CD8-positive, alpha-beta memory T cell (primary cell): ENCODE measurements at regions not wholly inside any gene's neighbourhood (a gene's known extent, or its start where the extent isn't known, plus 50 kb on each side); places are given as distances from the start of the nearest gene placed in this dataset.

Source experiments
- CTCF ChIA-PET: fragments of 350-600 bp; sonication (Branson Sonifier 250); formaldehyde crosslinking; loops from one replicate; lab custom pipeline; 2021; ENCODE audit warnings: antibody characterized with exemption; lab: Charles Lee
- POLR2A ChIA-PET: fragments of 350-600 bp; sonication (Branson Sonifier 250); formaldehyde crosslinking; loops from one replicate; lab custom pipeline; 2021; ENCODE audit warnings: antibody characterized with exemption; lab: Charles Lee
- DNase-seq, 5 donors: peaks; one replicate each; pipeline versions ENCODE4 v3.0.0 to v3.0.0-alpha.2; 2020 to 2022; ENCODE audit warnings: mixed read lengths in 1 of 5
- H3K27ac ChIP-seq: one replicate; pipeline ENCODE4 v1.7.0; 2013; ENCODE audit warnings: low read depth, mild to moderate bottlenecking, low read length, moderate library complexity
- H3K27me3 ChIP-seq: 2 replicates; pipeline ENCODE4 v1.7.0; 2013; ENCODE audit warnings: low read length, mild to moderate bottlenecking; ENCODE audit not compliant: insufficient read depth, poor library complexity, severe bottlenecking
- H3K36me3 ChIP-seq: 2 replicates; pipeline ENCODE4 v1.7.0; 2013; ENCODE audit warnings: mild to moderate bottlenecking, low read length, moderate library complexity; ENCODE audit not compliant: insufficient read depth
- H3K4me1 ChIP-seq: 2 replicates; pipeline ENCODE4 v1.7.0; 2013; ENCODE audit warnings: mild to moderate bottlenecking, low read length, moderate library complexity; ENCODE audit not compliant: insufficient read depth
- H3K4me3 ChIP-seq: 2 replicates; pipeline ENCODE4 v1.7.0; 2013; ENCODE audit warnings: mild to moderate bottlenecking, low read length
- H3K9me3 ChIP-seq: 2 replicates; pipeline ENCODE4 v1.7.0; 2013; ENCODE audit warnings: mild to moderate bottlenecking, low read length
- H3K27ac Mint-ChIP-seq, 8 donors: one replicate each; pipeline ENCODE4 v1.8.0; 2020 to 2021; ENCODE audit warnings: mixed read lengths in 8 of 8, mild to moderate bottlenecking in 6 of 8, inconsistent platforms in 3 of 8, moderate library complexity in 3 of 8
- H3K27me3 Mint-ChIP-seq, 2 donors: one replicate each; pipeline ENCODE4 v1.8.0; 2020 to 2021; ENCODE audit warnings: mixed read lengths in 2 of 2, mild to moderate bottlenecking in 1 of 2, moderate library complexity in 1 of 2
- H3K36me3 Mint-ChIP-seq, 3 donors: one replicate each; pipeline ENCODE4 v1.8.0; 2020 to 2021; ENCODE audit warnings: mixed read lengths in 3 of 3, inconsistent platforms in 1 of 3, mild to moderate bottlenecking in 1 of 3
- H3K4me1 Mint-ChIP-seq, 3 donors: one replicate each; pipeline ENCODE4 v1.8.0; 2020 to 2021; ENCODE audit warnings: mixed read lengths in 3 of 3, inconsistent platforms in 1 of 3, mild to moderate bottlenecking in 1 of 3
- H3K4me3 Mint-ChIP-seq, 7 donors: one replicate each; pipeline ENCODE4 v1.8.0; 2020 to 2021; ENCODE audit warnings: mixed read lengths in 7 of 7, mild to moderate bottlenecking in 6 of 7, moderate library complexity in 4 of 7, inconsistent platforms in 2 of 7
- H3K9me3 Mint-ChIP-seq, 5 donors: one replicate each; pipeline ENCODE4 v1.8.0; 2020 to 2022; ENCODE audit warnings: mixed read lengths in 5 of 5, mild to moderate bottlenecking in 3 of 5, moderate library complexity in 2 of 5, inconsistent platforms in 1 of 5

- ChIA-PET POLR2A (no interaction called here), CTCF (interaction anchor here (1.2 to 4.4 kb wide), 3 partner anchors 18 to 398 kb away, joined by 5 to 34 read pairs (median 5); partner anchors contain the start of gene NFIL3)
- H3K36me3 ChIP-seq: no peaks in the 10 kb centered on the region
- DNase-seq: no peak
- Mint-ChIP-seq H3K36me3 (no peaks in the 10 kb centered on the region), H3K4me1 (peaks cover 15 to 19% (median 19%) of the 10 kb centered on the region in 3 donors), H3K27ac (peak overlapping the region in 1 of 8 donors; percentile 59), H3K4me3 (peak overlapping the region in 1 of 7 donors; percentile 4), H3K27me3 (peaks cover 8 to 11% of the 10 kb centered on the region in 2 donors), H3K9me3 (no peaks in the 10 kb centered on the region)
- peaks cover 11% of the 10 kb centered on the region for H3K4me1 ChIP-seq
- no peaks in the 10 kb centered on the region for H3K27me3 ChIP-seq
- H3K27ac ChIP-seq: no peak overlapping the region
- no peaks in the 10 kb centered on the region for H3K9me3 ChIP-seq
- H3K4me3 ChIP-seq: no peak overlapping the region
Observed at GRCh38 chr9:91034976-91035824, 233.6 kb downstream of the SYK start.

GRCh38 chr9:91035825-91036208, 234.2 kb downstream of the SYK start:
- H3K27ac ChIP-seq: no peak overlapping the region
- CTCF ChIA-PET: interaction anchor here (4.4 kb wide), 1 partner anchor 390 kb away, joined by 34 read pairs; the partner anchor contains the start of gene NFIL3

DNA sequence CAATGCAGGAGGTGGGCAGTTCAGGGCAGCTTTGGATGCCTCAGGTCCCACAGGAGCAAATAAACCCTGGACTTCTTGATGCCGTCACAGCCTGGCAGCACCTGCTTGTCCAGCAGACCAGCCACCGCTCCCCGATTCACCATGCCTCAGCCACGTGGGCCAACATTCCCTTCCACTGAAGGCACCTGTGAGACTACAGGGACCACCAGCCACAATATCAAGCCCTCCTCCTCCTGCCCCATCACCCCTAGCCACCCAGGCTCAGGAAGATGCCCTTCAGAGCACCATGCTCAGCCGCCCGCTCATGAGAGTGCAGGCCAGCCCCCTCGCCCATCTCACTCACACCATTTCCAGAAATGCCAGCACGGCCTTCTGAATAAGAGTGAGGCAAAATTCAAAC, 234.7 kb downstream of the SYK start:
- Mint-ChIP-seq H3K4me1 (peaks cover 19 to 23% (median 19%) of the 10 kb centered on the region in 3 donors), H3K36me3 (no peaks in the 10 kb centered on the region), H3K4me3 (no peak overlapping the region), H3K27me3 (peaks cover 9 to 11% of the 10 kb centered on the region in 2 donors), H3K27ac (no peak overlapping the region), H3K9me3 (no peaks in the 10 kb centered on the region)
- DNase-seq: no peak
- Histone ChIP-seq H3K4me1 (peaks cover 11% of the 10 kb centered on the region), H3K4me3 (no peak overlapping the region), H3K27me3 (no peaks in the 10 kb centered on the region), H3K27ac (no peak overlapping the region), H3K9me3 (no peaks in the 10 kb centered on the region), H3K36me3 (no peaks in the 10 kb centered on the region)
- POLR2A ChIA-PET: interaction anchor here (0.5 kb wide), 1 partner anchor 393 kb away, joined by 5 read pairs; no protein-coding TSS in a partner anchor
- CTCF ChIA-PET: interaction anchor here (1.2 to 4.4 kb wide), 9 partner anchors 20 to 691 kb away, joined by 3 to 34 read pairs (median 4); partner anchors contain the start of gene NFIL3

More at GRCh38 chr9:91035825-91036208, 234.2 kb downstream of the SYK start:
- H3K4me1 ChIP-seq: peaks cover 11% of the 10 kb centered on the region
- H3K36me3 Mint-ChIP-seq: no peaks in the 10 kb centered on the region
- peak overlapping the region in 1 of 7 donors; percentile 4 for H3K4me3 Mint-ChIP-seq
- DNase-seq: no peak
- H3K27me3 Mint-ChIP-seq: peaks cover 11% of the 10 kb centered on the region in 2 donors
- H3K9me3 Mint-ChIP-seq: no peaks in the 10 kb centered on the region
- H3K36me3 ChIP-seq: no peaks in the 10 kb centered on the region
- H3K27ac Mint-ChIP-seq: peak overlapping the region in 1 of 8 donors; percentile 59
- peaks cover 19 to 23% (median 19%) of the 10 kb centered on the region in 3 donors for H3K4me1 Mint-ChIP-seq
- POLR2A ChIA-PET: interaction anchor here (0.5 kb wide), 1 partner anchor 394 kb away, joined by 5 read pairs; no protein-coding TSS in a partner anchor
- H3K4me3 ChIP-seq: no peak overlapping the region
- no peaks in the 10 kb centered on the region for H3K27me3 ChIP-seq
- no peaks in the 10 kb centered on the region for H3K9me3 ChIP-seq

DNA sequence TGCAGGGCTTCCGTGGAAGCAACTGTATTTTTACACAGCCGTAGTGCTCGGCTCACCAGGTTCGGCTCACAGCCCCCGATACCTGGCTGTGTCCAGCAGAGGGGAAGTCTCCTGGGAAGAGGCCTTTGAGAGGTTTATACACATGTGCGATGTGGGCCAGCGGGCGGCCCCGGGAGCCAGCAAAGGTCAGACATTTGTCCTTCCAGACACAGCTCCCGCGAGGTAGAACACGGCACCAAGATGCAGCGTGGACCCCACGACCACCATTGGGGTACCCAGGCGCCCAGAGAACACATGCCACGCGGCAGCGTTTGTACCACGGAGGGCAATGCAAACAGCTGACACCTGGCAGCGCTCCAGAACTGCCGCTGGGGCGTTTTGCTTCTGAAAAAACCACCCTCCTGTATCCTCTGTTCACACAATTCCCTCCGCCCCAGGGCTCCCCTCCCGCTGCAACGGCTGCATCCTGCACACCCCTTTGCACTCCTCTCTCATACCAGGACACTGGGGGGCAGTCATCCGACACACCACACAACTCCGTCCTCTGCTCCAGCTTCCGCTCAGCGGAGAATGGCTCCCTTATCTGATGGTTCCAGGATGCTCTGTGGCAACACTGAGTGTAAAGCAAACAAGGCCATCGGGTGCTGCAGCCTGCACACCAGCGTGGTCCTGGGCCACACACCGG, 235.3 kb downstream of the SYK start:
- no peak overlapping the region for H3K27ac ChIP-seq
- ChIA-PET CTCF (interaction anchor here (0.7 to 2.4 kb wide), 11 partner anchors 19 to 690 kb away, joined by 3 to 24 read pairs (median 4); no protein-coding TSS in a partner anchor), POLR2A (no interaction called here)
- H3K4me1 ChIP-seq: peaks cover 11% of the 10 kb centered on the region
- H3K36me3 ChIP-seq: no peaks in the 10 kb centered on the region
- H3K27me3 Mint-ChIP-seq: peaks cover 8 to 9% of the 10 kb centered on the region in 2 donors
- no peak overlapping the region for H3K4me3 ChIP-seq
- peak; percentile 28 to 73 (median 50) for DNase-seq
- peaks cover 19 to 23% (median 19%) of the 10 kb centered on the region in 3 donors for H3K4me1 Mint-ChIP-seq
- no peaks in the 10 kb centered on the region for H3K27me3 ChIP-seq
- H3K9me3 Mint-ChIP-seq: no peaks in the 10 kb centered on the region
- peak overlapping the region in 2 of 8 donors; percentile 26 for H3K27ac Mint-ChIP-seq
- H3K9me3 ChIP-seq: no peaks in the 10 kb centered on the region
- peak overlapping the region in 5 of 7 donors; percentile 33 to 73 (median 63) for H3K4me3 Mint-ChIP-seq
- no peaks in the 10 kb centered on the region for H3K36me3 Mint-ChIP-seq

DNA sequence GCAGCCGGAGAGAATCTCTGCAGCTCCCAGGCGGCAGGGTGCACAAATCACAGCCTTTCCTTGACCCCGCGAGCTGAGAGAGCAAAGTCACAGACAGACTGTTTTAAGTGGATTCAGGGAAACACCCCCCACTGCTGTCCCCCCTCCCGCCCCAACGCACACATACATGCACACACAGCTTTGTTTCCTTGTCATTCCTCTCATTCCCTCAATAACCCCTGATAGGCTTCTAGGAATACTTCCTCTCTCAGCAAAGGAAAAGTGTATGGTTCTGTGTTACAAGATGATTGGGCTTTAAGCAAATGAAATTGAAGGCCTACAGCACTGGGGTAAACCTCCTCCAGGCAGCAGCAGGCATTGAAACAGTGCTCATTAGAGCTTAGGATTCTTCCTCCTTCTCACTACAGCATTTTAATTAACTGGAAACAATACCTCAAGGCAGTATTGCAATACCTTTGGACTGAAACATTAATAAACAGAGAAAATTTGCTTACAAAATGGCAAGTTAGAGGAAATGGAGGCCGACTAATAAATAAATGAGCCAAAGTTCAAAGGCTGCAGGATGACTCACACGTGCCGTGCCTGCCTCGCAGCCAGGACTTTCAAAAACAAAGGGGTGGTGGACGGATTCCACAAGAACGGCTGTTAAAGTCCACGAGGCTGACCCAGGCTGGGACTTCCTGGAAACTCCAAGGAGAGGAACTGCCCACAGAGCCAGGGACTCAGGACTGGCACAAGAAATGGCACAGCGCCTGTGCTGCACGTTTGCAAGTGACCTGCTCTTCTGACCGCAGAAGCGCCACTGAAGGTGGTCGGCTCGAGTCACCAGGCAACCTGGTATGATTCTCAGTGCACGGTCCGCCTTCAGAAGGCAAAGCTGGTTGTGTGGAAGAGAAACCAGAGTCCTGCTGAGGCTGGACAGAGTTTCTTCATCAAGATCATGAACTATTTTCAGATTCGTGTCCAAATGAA, 236.2 kb downstream of the SYK start:
- DNase-seq: no peak

DNA sequence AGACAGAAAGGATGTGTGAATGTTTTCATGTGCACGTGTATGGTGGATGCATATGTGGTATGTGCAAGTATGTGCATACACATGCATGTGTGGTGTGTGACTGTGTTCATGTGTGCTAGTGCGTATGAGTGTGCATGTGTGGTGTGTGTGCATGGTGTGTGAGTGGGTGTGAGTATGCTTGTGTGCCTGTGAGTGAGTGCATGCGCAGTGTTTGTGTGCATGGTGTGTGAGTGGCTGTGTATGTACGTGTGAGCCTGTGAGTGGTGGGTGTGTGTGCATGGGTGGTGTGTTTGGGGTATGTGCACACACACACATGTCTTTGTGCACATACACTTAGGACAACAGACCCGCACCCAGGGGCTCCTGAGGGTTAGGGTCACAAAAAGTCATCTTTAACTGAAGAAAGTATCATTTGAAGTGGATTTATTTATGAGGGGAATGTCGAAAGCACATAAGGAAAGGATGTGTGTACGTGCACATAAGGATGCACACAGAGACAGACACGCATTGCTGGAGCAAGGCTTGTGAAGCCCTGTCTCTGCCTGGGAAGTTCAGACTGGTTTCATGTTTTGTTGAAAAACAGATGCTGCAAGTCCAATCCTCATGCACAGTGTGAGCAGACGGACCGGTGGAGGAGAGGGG, 237.0 kb downstream of the SYK start:
- H3K4me3 ChIP-seq: no peak overlapping the region
- peaks cover 11 to 18% of the 10 kb centered on the region in 2 donors for H3K27me3 Mint-ChIP-seq
- H3K4me1 ChIP-seq: peaks cover 11% of the 10 kb centered on the region
- no peaks in the 10 kb centered on the region for H3K9me3 Mint-ChIP-seq
- ChIA-PET CTCF (interaction anchor here (0.6 to 2.4 kb wide), 2 partner anchors 55 to 387 kb away, joined by 3 to 24 read pairs; no protein-coding TSS in a partner anchor), POLR2A (no interaction called here)
- no peaks in the 10 kb centered on the region for H3K27me3 ChIP-seq
- no peak overlapping the region for H3K27ac ChIP-seq
- H3K4me1 Mint-ChIP-seq: peaks cover 19 to 23% (median 19%) of the 10 kb centered on the region in 3 donors
- H3K36me3 ChIP-seq: no peaks in the 10 kb centered on the region
- peak overlapping the region in 1 of 8 donors; percentile 13 for H3K27ac Mint-ChIP-seq
- no peaks in the 10 kb centered on the region for H3K36me3 Mint-ChIP-seq
- H3K4me3 Mint-ChIP-seq: no peak overlapping the region
- no peaks in the 10 kb centered on the region for H3K9me3 ChIP-seq
- DNase-seq: no peak

More for the DNA sequence above, 236.2 kb downstream of the SYK start:
- Histone ChIP-seq H3K27ac (no peak overlapping the region), H3K9me3 (no peaks in the 10 kb centered on the region), H3K4me3 (no peak overlapping the region), H3K27me3 (no peaks in the 10 kb centered on the region), H3K36me3 (no peaks in the 10 kb centered on the region), H3K4me1 (peaks cover 11% of the 10 kb centered on the region)
- ChIA-PET CTCF (interaction anchor here (0.6 to 2.4 kb wide), 12 partner anchors 19 to 690 kb away, joined by 3 to 24 read pairs (median 4); no protein-coding TSS in a partner anchor), POLR2A (no interaction called here)
- Mint-ChIP-seq H3K27ac (peak overlapping the region in 3 of 8 donors; percentile 7 to 26 (median 26)), H3K4me1 (peaks cover 19 to 23% (median 19%) of the 10 kb centered on the region in 3 donors), H3K9me3 (no peaks in the 10 kb centered on the region), H3K36me3 (no peaks in the 10 kb centered on the region), H3K4me3 (peak overlapping the region in 5 of 7 donors; percentile 33 to 73 (median 63)), H3K27me3 (peaks cover 9 to 12% of the 10 kb centered on the region in 2 donors)
